Suppressor macrophage (primary cell): ENCODE measurements at regions not wholly inside any gene's neighbourhood (a gene's known extent, or its start where the extent isn't known, plus 50 kb on each side); places are given as distances from the start of the nearest gene placed in this dataset.
A peak's percentile ranks its signal among the peaks of the same experiment; 100 is the strongest.
"Not testable (repeated sequence)": the region's sequence is repeated elsewhere in the genome, so short reads cannot be mapped to it uniquely, and the experiment has no call there.

Source experiments
- DNase-seq, 4 experiments: peaks; one replicate each; pipeline ENCODE4 v3.0.0-alpha.2; 2020 to 2022

GRCh38 chr2:234275515-234275914 lies 221.4 kb downstream of the ARL4C start:
- DNase-seq = no peak

- no peak for DNase-seq
Measured at GRCh38 chr2:234273887-234274584, 222.8 kb downstream of the ARL4C start.

GRCh38 chr2:234272069-234272850 lies 221.8 kb downstream of the SPP2 start:
- DNase-seq = no peak

- no peak for DNase-seq
Measured at GRCh38 chr2:234271338-234271737, 220.8 kb downstream of the SPP2 start.

- DNase-seq = no peak
Measured at GRCh38 chr2:234269769-234270204, 219.3 kb downstream of the SPP2 start.

GRCh38 chr2:234267534-234267933 lies 217.0 kb downstream of the SPP2 start:
- no peak for DNase-seq

GRCh38 chr2:234266952-234267351 lies 216.4 kb downstream of the SPP2 start:
- DNase-seq = no peak

- DNase-seq = peak in 3 of 4 experiments; percentile 23 to 51 (median 49)
Measured at GRCh38 chr2:234265206-234265605, 214.7 kb downstream of the SPP2 start.

GRCh38 chr2:234261736-234262135 lies 211.2 kb downstream of the SPP2 start:
- no peak for DNase-seq

- DNase-seq = no peak
Measured at GRCh38 chr2:234259440-234259839, 208.9 kb downstream of the SPP2 start.

GRCh38 chr2:234258562-234259141 lies 208.2 kb downstream of the SPP2 start:
- DNase-seq = peak in 1 of 4 experiments; percentile 10

- DNase-seq = peak; percentile 33 to 67 (median 57)
Measured at GRCh38 chr2:234257859-234258561, 207.5 kb downstream of the SPP2 start.

- DNase-seq = no peak
Measured at GRCh38 chr2:234256516-234256915, 206.0 kb downstream of the SPP2 start.

GRCh38 chr2:234254783-234255521 lies 204.4 kb downstream of the SPP2 start:
- no peak for DNase-seq

- DNase-seq = no peak
Measured at GRCh38 chr2:234252772-234253171, 202.3 kb downstream of the SPP2 start.

- peak; percentile 33 to 55 (median 54) for DNase-seq
Measured at GRCh38 chr2:234251326-234252271, 201.1 kb downstream of the SPP2 start.

GRCh38 chr2:234250926-234251325 lies 200.4 kb downstream of the SPP2 start:
- no peak for DNase-seq

GRCh38 chr2:234249873-234250272 lies 199.4 kb downstream of the SPP2 start:
- DNase-seq = no peak

- no peak for DNase-seq
Measured at GRCh38 chr2:234249034-234249735, 198.7 kb downstream of the SPP2 start.

- not testable (repeated sequence) for DNase-seq
Measured at GRCh38 chr2:234248213-234248710, 197.8 kb downstream of the SPP2 start.
